Vagina (tissue), 2 donors: ENCODE measurements at regions not wholly inside any gene's neighbourhood (a gene's known extent, or its start where the extent isn't known, plus 50 kb on each side); places are given as distances from the start of the nearest gene placed in this dataset.

Source experiments
- CTCF ChIP-seq, 3 experiments: fragments of 450-650 bp in 2 of 3; fragments of 200-600 bp in 1 of 3; sonication (generic) in 1 of 3; IDR thresholded peaks; one replicate each; pipeline ENCODE4 v1.5.1; 2017 to 2019; ENCODE audit warnings: antibody characterized with exemption in 3 of 3, mild to moderate bottlenecking in 2 of 3, moderate library complexity in 2 of 3
- POLR2A ChIP-seq, 2 donors: fragments of 450-650 bp; IDR thresholded peaks; one replicate each; pipeline ENCODE4 v1.6.1; 2017; ENCODE audit warnings: antibody characterized with exemption in 2 of 2, mild to moderate bottlenecking in 2 of 2, moderate library complexity in 2 of 2
- POLR2AphosphoS5 ChIP-seq, 2 donors: sonication (generic); formaldehyde crosslinking; IDR thresholded peaks; one replicate each; pipeline ENCODE4 v1.9.0; 2017; ENCODE audit warnings: antibody characterized with exemption in 2 of 2, mild to moderate bottlenecking in 2 of 2, low read depth in 1 of 2; ENCODE audit not compliant: insufficient read depth in 1 of 2

DNA sequence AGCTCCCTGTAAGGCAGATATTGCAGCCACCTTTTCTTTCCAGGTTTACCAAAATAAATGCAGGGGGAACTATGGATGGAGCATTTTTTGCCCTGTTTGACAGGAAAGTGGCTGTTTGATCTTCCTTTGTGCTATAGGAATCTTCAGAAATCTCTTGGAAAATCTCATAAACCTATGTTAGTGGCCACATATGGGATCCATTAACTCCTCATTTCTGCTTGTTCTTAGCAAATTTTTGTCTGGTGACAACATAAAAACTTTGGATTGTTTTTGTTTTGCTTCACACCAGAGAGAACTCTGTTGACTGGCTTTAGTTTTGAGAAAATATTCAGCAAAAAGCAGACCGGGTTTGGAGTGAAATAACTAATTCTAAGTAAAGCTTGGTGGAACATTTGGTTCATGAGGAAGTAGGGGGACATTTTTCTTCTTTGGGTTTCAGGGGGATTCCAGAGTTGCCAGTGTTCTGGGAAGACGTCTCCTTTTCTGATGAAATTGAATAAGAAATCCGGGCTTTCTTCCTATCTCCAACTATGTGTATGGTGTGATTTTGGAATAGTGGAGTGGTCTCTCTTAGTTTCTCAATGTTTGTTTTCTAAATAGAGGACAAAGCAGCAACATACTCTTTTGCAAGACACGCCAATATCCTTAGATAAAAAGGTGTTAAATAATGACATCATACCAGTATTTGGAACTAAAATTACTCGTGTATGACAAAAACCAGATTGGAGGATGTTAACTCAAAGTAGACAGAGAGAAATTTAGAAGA is 174.4 kb downstream of the ICOS start:
- TF ChIP-seq POLR2A (IDR thresholded peaks at IDR 0.05) (no peak), CTCF (IDR thresholded peaks at IDR 0.05) (no peak), POLR2AphosphoS5 (IDR thresholded peaks at IDR 0.05; ENCODE audit: insufficient read depth in 1 of 2, low read depth in 1 of 2) (no peak)
